Neuronal stem cell (in vitro differentiated cells): ENCODE measurements at regions not wholly inside any gene's neighbourhood (a gene's known extent, or its start where the extent isn't known, plus 50 kb on each side); places are given as distances from the start of the nearest gene placed in this dataset.

Experiments used
- DNase-seq: peaks from one replicate; pipeline ENCODE4 v3.0.0-alpha.2; 2013; ENCODE audit warnings: low spot score
- H2AFZ ChIP-seq: one replicate; pipeline ENCODE4 v1.6.1; 2013; ENCODE audit warnings: mild to moderate bottlenecking, low read length, inconsistent platforms
- H2AK5ac ChIP-seq: 2 replicates; pipeline ENCODE4 v1.6.1; 2013; ENCODE audit warnings: low read depth, mild to moderate bottlenecking, inconsistent platforms, low read length, moderate library complexity, mixed read lengths
- H2BK120ac ChIP-seq: 2 replicates; pipeline ENCODE4 v1.6.1; 2013; ENCODE audit warnings: low read depth, mild to moderate bottlenecking, inconsistent platforms, low read length, moderate library complexity, mixed read lengths
- H2BK12ac ChIP-seq: one replicate; pipeline ENCODE4 v1.6.1; 2013; ENCODE audit warnings: low read length, inconsistent platforms
- H2BK15ac ChIP-seq: 2 replicates; pipeline ENCODE4 v1.6.1; 2013; ENCODE audit warnings: mild to moderate bottlenecking, low read length, inconsistent platforms, mixed read lengths
- H2BK5ac ChIP-seq: one replicate; pipeline ENCODE4 v1.6.1; 2013; ENCODE audit warnings: inconsistent platforms, mild to moderate bottlenecking, low read length, moderate library complexity
- H3K14ac ChIP-seq: one replicate; pipeline ENCODE4 v1.6.1; 2013; ENCODE audit warnings: low read length, inconsistent platforms
- H3K18ac ChIP-seq: 2 replicates; pipeline ENCODE4 v1.6.1; 2013; ENCODE audit warnings: low read length, inconsistent platforms
- H3K23ac ChIP-seq: 2 replicates; pipeline ENCODE4 v1.6.1; 2013; ENCODE audit warnings: low read depth, mild to moderate bottlenecking, mixed read lengths, low read length, inconsistent platforms; ENCODE audit not compliant: poor library complexity
- H3K27ac ChIP-seq: replicated peaks from 3 replicates; pipeline ENCODE4 v1.5.1; 2013; ENCODE audit warnings: low read length, inconsistent platforms
- H3K27me3 ChIP-seq, 3 experiments: 2 replicates each; pipeline ENCODE4 v1.6.1; 2013; ENCODE audit warnings: low read length in 3 of 3, mild to moderate bottlenecking in 2 of 3, inconsistent platforms in 1 of 3, low read depth in 1 of 3, mixed read lengths in 1 of 3, moderate library complexity in 1 of 3; ENCODE audit not compliant: control insufficient read depth in 3 of 3, insufficient read depth in 3 of 3
- H3K36me3 ChIP-seq, 2 donors: replicated peaks in 1 of 2; 2 replicates each; pipeline ENCODE4 v1.6.1; 2013; ENCODE audit warnings: low read length in 2 of 2; ENCODE audit not compliant: control insufficient read depth in 2 of 2, insufficient read depth in 2 of 2
- H3K4ac ChIP-seq: 2 replicates; pipeline ENCODE4 v1.6.1; 2013; ENCODE audit warnings: inconsistent platforms, mild to moderate bottlenecking, low read length, moderate library complexity
- H3K4me1 ChIP-seq, 2 donors: 1 replicate in 1 of 2; 2 replicates in 1 of 2; pipeline ENCODE4 v1.6.1; 2013; ENCODE audit warnings: low read length in 2 of 2, low read depth in 1 of 2; ENCODE audit not compliant: control insufficient read depth in 2 of 2, insufficient read depth in 1 of 2
- H3K4me2 ChIP-seq: one replicate; pipeline ENCODE4 v1.6.1; 2013; ENCODE audit warnings: mild to moderate bottlenecking, low read length, inconsistent platforms; ENCODE audit not compliant: insufficient read depth, poor library complexity, severe bottlenecking
- H3K4me3 ChIP-seq, 2 donors: 2 replicates each; pipeline ENCODE4 v1.5.1; 2013; ENCODE audit warnings: low read length in 2 of 2, mild to moderate bottlenecking in 2 of 2, inconsistent platforms in 1 of 2, moderate library complexity in 1 of 2
- H3K79me1 ChIP-seq: one replicate; pipeline ENCODE4 v1.6.1; 2013; ENCODE audit warnings: low read depth, mild to moderate bottlenecking, inconsistent platforms, low read length, moderate library complexity
- H3K9ac ChIP-seq: one replicate; pipeline ENCODE4 v1.6.1; 2013; ENCODE audit warnings: mild to moderate bottlenecking, low read depth, low read length, inconsistent platforms; ENCODE audit not compliant: poor library complexity
- H3K9me3 ChIP-seq, 2 donors: replicated peaks in 1 of 2; 2 replicates each; pipeline versions ENCODE3 to v1.6.1; 2013; ENCODE audit warnings: low read length in 2 of 2, mild to moderate bottlenecking in 2 of 2, inconsistent platforms in 1 of 2, low read depth in 1 of 2, mixed read lengths in 1 of 2, moderate library complexity in 1 of 2; ENCODE audit not compliant: control insufficient read depth in 2 of 2, insufficient read depth in 1 of 2
- H4K8ac ChIP-seq: one replicate; pipeline ENCODE4 v1.6.1; 2013; ENCODE audit warnings: low read depth, mild to moderate bottlenecking, inconsistent platforms, low read length, moderate library complexity
- H4K91ac ChIP-seq: one replicate; pipeline ENCODE4 v1.6.1; 2013; ENCODE audit warnings: low read length, low read depth, mild to moderate bottlenecking, inconsistent platforms; ENCODE audit not compliant: poor library complexity
- WGBS, 2 donors: extraction: QIAGEN DNeasy Blood & Tissue Kit; methylation state at CpG; one replicate each; pipeline ENCODE4 v1.1.7; 2013; ENCODE audit warnings: missing lambda C conversion rate in 2 of 2, mixed read lengths in 1 of 2; ENCODE audit not compliant: insufficient read length in 2 of 2, insufficient replicate concordance in 1 of 2; ENCODE audit errors: extremely low coverage in 2 of 2; 5-methylcytosine and 5-hydroxymethylcytosine counted together

- no peaks in the 10 kb centered on the region for H3K4me1 ChIP-seq
- no peak overlapping the region for H3K14ac ChIP-seq
- H2BK15ac ChIP-seq = no peak overlapping the region
- H2AFZ ChIP-seq = no peak overlapping the region
- WGBS, 2 donors = no CpG with 5 or more reads among the region's 1 CpG
- H2BK120ac ChIP-seq = no peak overlapping the region
- H2BK12ac ChIP-seq = no peak overlapping the region
- no peaks in the 10 kb centered on the region for H3K9me3 ChIP-seq
- no peak overlapping the region for H3K23ac ChIP-seq
- no peak overlapping the region for H3K4ac ChIP-seq
- H3K18ac ChIP-seq = no peak overlapping the region
- H3K79me1 ChIP-seq = no peaks in the 10 kb centered on the region
- no peaks in the 10 kb centered on the region for H3K36me3 ChIP-seq
- H4K8ac ChIP-seq = no peak overlapping the region
- no peak overlapping the region for H3K4me3 ChIP-seq
- H2AK5ac ChIP-seq = no peak overlapping the region
- no peak for DNase-seq
- H4K91ac ChIP-seq = no peak overlapping the region
- H2BK5ac ChIP-seq = no peak overlapping the region
- no peak overlapping the region for H3K4me2 ChIP-seq
- H3K27ac ChIP-seq = no peak overlapping the region
- H3K27me3 ChIP-seq = no peaks in the 10 kb centered on the region
- no peak overlapping the region for H3K9ac ChIP-seq
These were observed 1509.0 kb downstream of the GRIK2 start for GRCh38 chr6:102902471-102902870.

- Histone ChIP-seq H3K36me3 (no peaks in the 10 kb centered on the region), H3K4me1 (no peaks in the 10 kb centered on the region), H3K14ac (no peak overlapping the region), H3K9ac (no peak overlapping the region), H3K4me3 (no peak overlapping the region), H2BK5ac (no peak overlapping the region), H3K4ac (no peak overlapping the region), H2BK15ac (no peak overlapping the region), H3K27me3 (no peaks in the 10 kb centered on the region), H3K4me2 (no peak overlapping the region), H3K18ac (no peak overlapping the region), H3K27ac (no peak overlapping the region), H4K8ac (no peak overlapping the region), H2AK5ac (no peak overlapping the region), H2BK12ac (no peak overlapping the region), H3K9me3 (no peaks in the 10 kb centered on the region), H2AFZ (no peak overlapping the region), H3K23ac (no peak overlapping the region), H4K91ac (no peak overlapping the region), H2BK120ac (no peak overlapping the region), H3K79me1 (no peaks in the 10 kb centered on the region)
- no CpG with 5 or more reads among the region's 4 CpGs for WGBS, 2 donors
- no peak for DNase-seq
These were observed 1502.2 kb downstream of the GRIK2 start for GRCh38 chr6:102895683-102896082.

DNA sequence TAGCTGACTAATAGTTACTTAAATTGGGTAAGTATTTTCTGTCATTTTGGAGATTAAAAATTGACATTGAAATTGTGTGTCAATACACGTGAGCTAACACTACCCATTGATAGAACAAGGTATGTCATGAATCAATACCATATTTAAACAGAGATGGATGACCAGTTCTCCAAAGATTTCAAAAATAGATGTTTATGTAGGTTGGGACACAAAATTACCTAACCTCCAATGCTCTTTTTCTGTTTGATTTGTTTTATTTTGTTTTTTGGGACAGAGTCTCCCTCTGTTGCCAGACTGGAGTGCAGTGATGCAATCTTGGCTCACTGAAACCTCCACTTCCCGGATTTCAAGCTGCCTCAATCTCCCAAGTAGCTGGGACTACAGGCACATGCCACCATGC lies 1491.7 kb downstream of the GRIK2 start:
- H2AFZ ChIP-seq = no peak overlapping the region
- H2AK5ac ChIP-seq = no peak overlapping the region
- no peaks in the 10 kb centered on the region for H3K4me1 ChIP-seq
- H3K9ac ChIP-seq = no peak overlapping the region
- H2BK15ac ChIP-seq = no peak overlapping the region
- no CpG with 5 or more reads among the region's 2 CpGs for WGBS, 2 donors
- no peak overlapping the region for H3K23ac ChIP-seq
- H4K91ac ChIP-seq = no peak overlapping the region
- no peak overlapping the region for H2BK12ac ChIP-seq
- H2BK120ac ChIP-seq = no peak overlapping the region
- H3K18ac ChIP-seq = no peak overlapping the region
- no peak overlapping the region for H3K27ac ChIP-seq
- H3K27me3 ChIP-seq = no peaks in the 10 kb centered on the region
- no peaks in the 10 kb centered on the region for H3K36me3 ChIP-seq
- no peaks in the 10 kb centered on the region for H3K9me3 ChIP-seq
- DNase-seq = no peak
- no peaks in the 10 kb centered on the region for H3K79me1 ChIP-seq
- no peak overlapping the region for H4K8ac ChIP-seq
- H3K4ac ChIP-seq = no peak overlapping the region
- no peak overlapping the region for H3K14ac ChIP-seq
- H2BK5ac ChIP-seq = no peak overlapping the region
- H3K4me2 ChIP-seq = no peak overlapping the region
- no peak overlapping the region for H3K4me3 ChIP-seq

- Histone ChIP-seq H3K36me3 (no peaks in the 10 kb centered on the region), H2BK12ac (no peak overlapping the region), H3K9me3 (no peaks in the 10 kb centered on the region), H3K9ac (no peak overlapping the region), H3K4ac (no peak overlapping the region), H4K91ac (no peak overlapping the region), H2BK120ac (no peak overlapping the region), H3K27ac (no peak overlapping the region), H3K4me2 (no peak overlapping the region), H3K23ac (no peak overlapping the region), H3K4me1 (peaks cover 0 to 2% of the 10 kb centered on the region in 2 donors), H2BK15ac (no peak overlapping the region), H2BK5ac (no peak overlapping the region), H3K18ac (no peak overlapping the region), H3K79me1 (no peaks in the 10 kb centered on the region), H2AK5ac (no peak overlapping the region), H3K4me3 (no peak overlapping the region), H3K14ac (no peak overlapping the region), H2AFZ (no peak overlapping the region), H3K27me3 (no peaks in the 10 kb centered on the region), H4K8ac (no peak overlapping the region)
- DNase-seq = no peak
- WGBS, 2 donors = no CpG with 5 or more reads among the region's 2 CpGs
These were observed 1459.9 kb downstream of the GRIK2 start for GRCh38 chr6:102853249-102853955.
